IMR-90 (cell line): ENCODE measurements at regions not wholly inside any gene's neighbourhood (a gene's known extent, or its start where the extent isn't known, plus 50 kb on each side); places are given as distances from the start of the nearest gene placed in this dataset.

Source experiments
- CTCF ChIP-seq: conservative IDR thresholded peaks from 2 replicates; pipeline ENCODE4 v1.5.1; 2012; ENCODE audit warnings: mild to moderate bottlenecking, low read depth, low read length, improper control_type of control experiment
- ELK1 ChIP-seq: fragments of 150-350 bp; IDR thresholded peaks from 2 replicates; pipeline ENCODE4 v1.6.1; 2016; ENCODE audit warnings: low read depth, mild to moderate bottlenecking, low read length, moderate library complexity, borderline replicate concordance
- MAFK ChIP-seq: IDR thresholded peaks from 2 replicates; pipeline ENCODE4 v1.6.1; 2012; ENCODE audit warnings: low read depth, low read length, improper control_type of control experiment
- POLR2A ChIP-seq: IDR thresholded peaks from 2 replicates; pipeline ENCODE4 v1.6.1; 2012; ENCODE audit warnings: mild to moderate bottlenecking, low read depth, low read length
- RFX5 ChIP-seq: IDR thresholded peaks from 2 replicates; pipeline ENCODE4 v1.8.0; 2012; ENCODE audit warnings: low read depth, mild to moderate bottlenecking, low read length, moderate library complexity

DNA sequence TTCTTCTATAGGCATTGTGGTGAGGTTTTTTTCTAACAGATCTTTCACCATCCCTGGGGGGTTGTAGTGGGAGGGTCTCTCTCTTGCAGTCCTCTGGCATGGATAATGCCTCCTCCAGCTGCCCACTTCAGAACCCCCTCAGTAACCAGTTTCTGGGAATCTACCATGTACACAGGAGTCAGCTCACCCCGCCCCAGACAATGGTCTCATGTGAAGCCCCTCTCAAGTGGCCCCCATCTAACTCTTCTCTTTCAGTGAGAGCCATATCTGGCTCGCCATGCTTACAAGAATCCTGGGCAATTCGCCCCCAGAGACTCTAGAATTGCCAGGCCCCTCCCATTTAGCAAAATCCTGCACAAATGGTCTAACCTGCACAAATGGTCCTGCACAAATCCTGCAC lies 144.4 kb upstream of the FSTL4 start:
- TF ChIP-seq POLR2A (no peak), MAFK (no peak), CTCF (no peak), RFX5 (no peak), ELK1 (no peak)
